HUES6 (cell line): ENCODE measurements at regions not wholly inside any gene's neighbourhood (a gene's known extent, or its start where the extent isn't known, plus 50 kb on each side); places are given as distances from the start of the nearest gene placed in this dataset.

ENCODE experiments used
- H3K27ac ChIP-seq: 2 replicates; pipeline ENCODE4 v1.7.0; 2013; ENCODE audit warnings: low read depth, mild to moderate bottlenecking, low read length, inconsistent platforms
- H3K27me3 ChIP-seq: 2 replicates; pipeline ENCODE4 v1.6.1; 2013; ENCODE audit warnings: low read length; ENCODE audit not compliant: control insufficient read depth, insufficient read depth
- H3K36me3 ChIP-seq: 2 replicates; pipeline ENCODE4 v1.6.1; 2013; ENCODE audit warnings: low read length; ENCODE audit not compliant: control insufficient read depth, insufficient read depth
- H3K4me1 ChIP-seq: 2 replicates; pipeline ENCODE4 v1.6.1; 2013; ENCODE audit warnings: low read length; ENCODE audit not compliant: control insufficient read depth, insufficient read depth
- H3K4me3 ChIP-seq: 2 replicates; pipeline ENCODE4 v1.5.1; 2013; ENCODE audit warnings: low read depth, low read length
- H3K9ac ChIP-seq: one replicate; pipeline ENCODE4 v1.6.1; 2013; ENCODE audit warnings: mild to moderate bottlenecking, low read length
- H3K9me3 ChIP-seq: 2 replicates; pipeline ENCODE4 v1.6.1; 2013; ENCODE audit warnings: low read depth, low read length; ENCODE audit not compliant: control insufficient read depth, insufficient read depth

DNA sequence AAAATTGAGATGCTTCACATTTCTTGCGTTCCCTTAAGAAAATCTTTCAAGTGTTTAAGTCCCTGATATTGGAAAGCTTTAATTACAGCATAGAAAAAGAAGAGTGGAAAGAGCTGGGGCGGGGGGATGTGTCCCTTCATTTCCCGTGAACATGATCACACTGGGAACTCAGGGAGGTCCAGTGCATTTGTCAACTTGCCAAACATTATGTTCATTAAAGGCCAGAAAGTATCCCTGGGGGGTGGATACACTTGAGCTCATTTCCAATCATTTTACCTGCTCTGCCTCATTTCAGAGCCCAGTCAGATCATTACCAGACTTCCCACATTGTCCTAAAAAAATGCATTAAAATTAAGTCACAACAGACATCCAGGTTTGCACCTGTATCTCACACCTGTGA lies 123.6 kb upstream of the KCNJ15 start:
- Histone ChIP-seq H3K4me3 (no peak overlapping the region), H3K27ac (no peak overlapping the region), H3K9me3 (peaks cover 2% of the 10 kb centered on the region; the same call in 1 of the 2 replicates), H3K36me3 (no peaks in the 10 kb centered on the region), H3K9ac (no peak overlapping the region), H3K27me3 (no peaks in the 10 kb centered on the region), H3K4me1 (no peaks in the 10 kb centered on the region)

- Histone ChIP-seq H3K27ac (no peak overlapping the region), H3K4me3 (no peak overlapping the region), H3K9me3 (peaks cover 2% of the 10 kb centered on the region; the same call in 1 of the 2 replicates), H3K4me1 (no peaks in the 10 kb centered on the region), H3K9ac (no peak overlapping the region), H3K36me3 (no peaks in the 10 kb centered on the region), H3K27me3 (no peaks in the 10 kb centered on the region)
These were observed 122.5 kb upstream of the KCNJ15 start for GRCh38 chr21:38134084-38134873.

DNA sequence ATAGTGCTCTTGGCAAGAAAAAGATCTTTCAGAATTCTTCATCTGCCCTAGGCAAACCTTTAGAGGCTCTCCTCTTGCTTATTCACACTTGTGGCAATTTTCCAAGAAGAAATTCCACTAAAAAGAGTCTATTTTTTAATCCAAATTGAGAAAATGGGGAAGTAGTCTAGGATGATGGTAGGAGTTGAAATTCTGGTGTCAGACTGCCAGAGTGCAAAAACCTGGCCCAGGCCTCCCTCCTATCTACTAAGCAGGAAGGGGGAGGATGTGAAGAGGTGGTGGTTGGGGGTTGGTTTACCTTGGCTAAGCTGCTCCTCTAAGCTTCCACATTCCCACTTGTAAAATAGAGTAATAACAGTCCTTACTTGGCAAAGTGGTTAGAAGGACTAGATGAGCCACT lies 120.6 kb upstream of the KCNJ15 start:
- no peak overlapping the region for H3K4me3 ChIP-seq
- H3K36me3 ChIP-seq: no peaks in the 10 kb centered on the region
- H3K27ac ChIP-seq: no peak overlapping the region
- H3K9ac ChIP-seq: no peak overlapping the region
- no peaks in the 10 kb centered on the region for H3K4me1 ChIP-seq
- H3K9me3 ChIP-seq: peaks cover 2% of the 10 kb centered on the region; the same call in 1 of the 2 replicates
- H3K27me3 ChIP-seq: no peaks in the 10 kb centered on the region

DNA sequence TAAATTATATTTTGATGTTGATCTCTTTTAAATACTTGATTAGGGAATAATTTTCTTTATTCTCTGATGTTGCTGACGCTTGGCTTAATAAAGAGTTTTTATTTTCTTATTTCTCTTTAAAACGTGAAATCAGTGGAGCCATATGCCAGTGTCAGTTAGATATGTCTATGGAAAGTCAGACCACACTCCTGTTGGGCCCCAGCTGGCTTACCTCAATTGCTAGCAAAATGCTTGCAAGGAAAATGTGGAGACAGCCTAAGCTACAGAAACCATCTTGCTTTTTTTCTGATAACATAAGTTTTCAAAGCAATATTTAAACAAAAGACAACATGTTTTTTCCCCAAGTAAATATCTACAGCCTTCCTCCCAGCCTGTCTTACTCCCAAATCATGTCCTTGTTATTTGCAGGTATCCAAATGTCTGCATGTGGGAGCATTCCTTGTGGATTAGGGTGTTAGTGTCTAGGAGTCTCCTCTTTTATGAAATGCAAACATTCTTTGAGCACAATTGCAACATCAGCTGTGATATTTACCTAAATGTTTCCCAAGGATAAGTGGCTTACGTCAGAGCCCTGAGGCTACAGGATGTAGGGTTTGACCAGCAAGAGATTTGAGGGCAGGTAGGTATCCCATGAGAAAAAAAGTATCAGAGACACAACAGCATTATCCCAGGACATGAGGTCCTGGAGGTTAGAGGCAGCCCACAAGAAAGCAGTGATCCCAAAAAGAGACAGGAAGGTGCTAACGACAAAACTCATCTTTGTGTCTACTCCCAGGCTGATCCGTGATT lies 117.2 kb upstream of the KCNJ15 start:
- no peak overlapping the region for H3K9ac ChIP-seq
- H3K4me3 ChIP-seq: no peak overlapping the region
- H3K4me1 ChIP-seq: no peaks in the 10 kb centered on the region
- H3K36me3 ChIP-seq: no peaks in the 10 kb centered on the region
- H3K27ac ChIP-seq: no peak overlapping the region
- H3K27me3 ChIP-seq: no peaks in the 10 kb centered on the region
- H3K9me3 ChIP-seq: peaks cover 3% of the 10 kb centered on the region; the same call in 1 of the 2 replicates

- Histone ChIP-seq H3K9me3 (peaks cover 6% of the 10 kb centered on the region; the same call in 1 of the 2 replicates), H3K27ac (no peak overlapping the region), H3K4me3 (no peak overlapping the region), H3K9ac (no peak overlapping the region), H3K4me1 (no peaks in the 10 kb centered on the region), H3K36me3 (no peaks in the 10 kb centered on the region), H3K27me3 (no peaks in the 10 kb centered on the region)
These were observed 116.4 kb upstream of the KCNJ15 start for GRCh38 chr21:38140207-38140903.

- Histone ChIP-seq H3K9ac (no peak overlapping the region), H3K9me3 (peaks cover 6% of the 10 kb centered on the region; the same call in 1 of the 2 replicates), H3K4me1 (no peaks in the 10 kb centered on the region), H3K27ac (no peak overlapping the region), H3K4me3 (no peak overlapping the region), H3K27me3 (no peaks in the 10 kb centered on the region), H3K36me3 (no peaks in the 10 kb centered on the region)
These were observed 114.6 kb upstream of the KCNJ15 start for GRCh38 chr21:38142224-38142623.

DNA sequence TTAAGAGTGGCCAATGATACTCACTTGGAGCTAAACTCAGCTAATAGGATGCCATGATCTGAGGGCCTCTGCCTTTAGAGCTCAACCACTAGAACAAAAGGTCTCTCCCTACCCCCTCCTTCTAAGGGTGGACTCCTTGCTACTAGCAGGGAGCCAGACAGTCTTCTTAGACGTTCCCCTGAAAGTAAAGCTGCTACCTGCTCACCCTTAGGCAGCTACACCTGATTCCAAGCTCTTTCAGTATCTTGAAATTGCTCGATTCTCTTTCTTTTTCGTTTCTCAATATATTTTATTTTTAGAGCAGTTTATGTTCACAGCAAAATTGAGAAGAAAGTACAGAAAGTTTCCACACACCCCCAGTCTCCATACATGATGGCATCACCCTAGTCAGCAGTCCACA lies 112.6 kb upstream of the KCNJ15 start:
- Histone ChIP-seq H3K36me3 (no peaks in the 10 kb centered on the region), H3K27me3 (no peaks in the 10 kb centered on the region), H3K27ac (no peak overlapping the region), H3K4me3 (no peak overlapping the region), H3K4me1 (no peaks in the 10 kb centered on the region), H3K9me3 (peaks cover 6% of the 10 kb centered on the region; the same call in 1 of the 2 replicates), H3K9ac (no peak overlapping the region)

DNA sequence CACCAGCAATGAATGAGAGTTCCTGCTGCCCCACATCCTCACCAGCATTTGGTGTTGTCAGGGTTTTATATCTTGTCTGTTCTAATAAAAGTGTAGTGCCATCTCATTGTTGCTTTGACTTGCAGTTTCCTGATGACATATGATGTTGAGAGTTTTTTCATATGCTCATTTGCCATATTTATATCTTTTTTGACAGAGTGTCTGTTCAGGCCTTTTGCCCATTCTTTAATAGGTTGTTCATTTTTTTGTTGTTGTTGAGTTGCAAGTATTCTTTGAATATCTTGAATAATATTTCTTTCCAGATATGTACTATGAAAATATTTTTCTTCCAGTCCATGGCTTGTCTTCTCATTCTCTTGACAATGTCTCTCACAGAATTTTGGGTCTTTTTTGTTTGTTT lies 111.7 kb upstream of the KCNJ15 start:
- Histone ChIP-seq H3K9ac (no peak overlapping the region), H3K4me1 (no peaks in the 10 kb centered on the region), H3K27ac (no peak overlapping the region), H3K27me3 (no peaks in the 10 kb centered on the region), H3K4me3 (no peak overlapping the region), H3K9me3 (peaks cover 6% of the 10 kb centered on the region; the same call in 1 of the 2 replicates), H3K36me3 (no peaks in the 10 kb centered on the region)

DNA sequence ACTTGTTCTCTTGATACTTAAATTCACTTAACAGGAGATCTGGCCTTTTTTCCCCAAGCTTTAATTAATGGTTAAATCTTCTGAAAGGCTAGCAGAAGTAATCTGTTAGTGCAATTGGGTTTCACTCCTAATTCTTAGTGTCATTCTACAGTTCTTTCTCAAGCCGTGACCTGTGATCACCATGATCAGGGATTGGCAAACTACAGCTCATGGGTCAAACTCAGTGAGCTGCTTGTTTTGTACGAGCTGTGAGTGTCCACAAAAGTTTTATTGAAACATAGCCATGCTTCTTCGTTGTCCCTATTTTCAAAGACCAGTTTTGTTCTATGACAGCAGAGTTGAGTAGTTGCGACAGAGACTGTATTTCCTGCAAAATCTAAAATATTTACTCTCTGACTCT lies 109.4 kb upstream of the KCNJ15 start:
- Histone ChIP-seq H3K27me3 (no peaks in the 10 kb centered on the region), H3K4me3 (no peak overlapping the region), H3K36me3 (no peaks in the 10 kb centered on the region), H3K27ac (no peak overlapping the region), H3K4me1 (peaks cover 2% of the 10 kb centered on the region; the same call in 1 of the 2 replicates), H3K9ac (no peak overlapping the region), H3K9me3 (peaks cover 6% of the 10 kb centered on the region; the same call in 1 of the 2 replicates)

GRCh38 chr21:38148046-38148445 lies 108.7 kb upstream of the KCNJ15 start:
- Histone ChIP-seq H3K27ac (no peak overlapping the region; the same call in 1 of the 2 replicates), H3K9ac (no peak overlapping the region)

More at GRCh38 chr21:38148046-38148445, 108.7 kb upstream of the KCNJ15 start:
- H3K9me3 ChIP-seq: peaks cover 6% of the 10 kb centered on the region; the same call in 1 of the 2 replicates
- H3K4me1 ChIP-seq: peaks cover 2% of the 10 kb centered on the region; the same call in 1 of the 2 replicates
- H3K27me3 ChIP-seq: no peaks in the 10 kb centered on the region
- H3K36me3 ChIP-seq: no peaks in the 10 kb centered on the region
- no peak overlapping the region for H3K4me3 ChIP-seq
